ENCODE measurements at regions not wholly inside any gene's neighbourhood (a gene's known extent, or its start where the extent isn't known, plus 50 kb on each side); places are given as distances from the start of the nearest gene placed in this dataset.

DNA sequence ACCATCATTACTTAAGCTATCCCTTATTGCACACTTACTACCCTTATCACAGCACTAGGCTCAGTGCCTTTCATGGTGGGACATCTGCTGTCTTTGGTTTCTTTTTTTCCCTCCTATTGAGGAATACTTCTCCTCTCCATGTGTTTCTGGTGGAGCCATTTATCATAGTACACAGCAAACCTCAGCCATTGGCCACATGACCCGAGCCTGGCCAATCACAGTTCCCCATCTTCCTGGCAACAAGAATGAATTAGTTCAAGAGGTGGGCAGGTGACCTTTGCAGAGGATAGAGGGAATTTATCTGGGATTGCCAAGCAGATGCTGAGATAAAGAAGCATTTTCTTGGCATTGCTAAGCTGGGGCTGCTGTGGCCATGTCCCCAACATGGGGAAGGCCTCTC is 101.1 kb upstream of the ZNF618 start:
- no peak overlapping the region for H3K9ac ChIP-seq (ENCODE audit: low read length)
- no peaks in the 10 kb centered on the region for H3K9me2 ChIP-seq (ENCODE audit: insufficient read depth, low read length)
- H3K79me2 ChIP-seq (replicated peaks; ENCODE audit: insufficient read depth, low read length): no peaks in the 10 kb centered on the region
- TF ChIP-seq, protein P1, sequence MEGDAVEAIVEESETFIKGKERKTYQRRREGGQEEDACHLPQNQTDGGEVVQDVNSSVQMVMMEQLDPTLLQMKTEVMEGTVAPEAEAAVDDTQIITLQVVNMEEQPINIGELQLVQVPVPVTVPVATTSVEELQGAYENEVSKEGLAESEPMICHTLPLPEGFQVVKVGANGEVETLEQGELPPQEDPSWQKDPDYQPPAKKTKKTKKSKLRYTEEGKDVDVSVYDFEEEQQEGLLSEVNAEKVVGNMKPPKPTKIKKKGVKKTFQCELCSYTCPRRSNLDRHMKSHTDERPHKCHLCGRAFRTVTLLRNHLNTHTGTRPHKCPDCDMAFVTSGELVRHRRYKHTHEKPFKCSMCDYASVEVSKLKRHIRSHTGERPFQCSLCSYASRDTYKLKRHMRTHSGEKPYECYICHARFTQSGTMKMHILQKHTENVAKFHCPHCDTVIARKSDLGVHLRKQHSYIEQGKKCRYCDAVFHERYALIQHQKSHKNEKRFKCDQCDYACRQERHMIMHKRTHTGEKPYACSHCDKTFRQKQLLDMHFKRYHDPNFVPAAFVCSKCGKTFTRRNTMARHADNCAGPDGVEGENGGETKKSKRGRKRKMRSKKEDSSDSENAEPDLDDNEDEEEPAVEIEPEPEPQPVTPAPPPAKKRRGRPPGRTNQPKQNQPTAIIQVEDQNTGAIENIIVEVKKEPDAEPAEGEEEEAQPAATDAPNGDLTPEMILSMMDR (IDR thresholded peaks at IDR 0.05; ENCODE audit: poor library complexity, severe bottlenecking): no peak
- TF ChIP-seq EP300 (conservative IDR thresholded peaks at IDR 0.05; ENCODE audit: poor library complexity, severe bottlenecking) (no peak), MXI1 (conservative IDR thresholded peaks at IDR 0.05; ENCODE audit: poor library complexity, severe bottlenecking) (no peak), POLR2AphosphoS5 (IDR thresholded peaks at IDR 0.05) (no peak), TAF1 (IDR thresholded peaks at IDR 0.05; ENCODE audit: low read depth) (no peak), SMC3 (conservative IDR thresholded peaks at IDR 0.05; ENCODE audit: poor library complexity) (no peak), RAD21 (conservative IDR thresholded peaks at IDR 0.05) (no peak), EZH2 (IDR thresholded peaks at IDR 0.05; ENCODE audit: borderline replicate concordance, insufficient read depth, low read length, poor library complexity, severe bottlenecking) (no peak)
- TF ChIP-seq, protein P2, sequence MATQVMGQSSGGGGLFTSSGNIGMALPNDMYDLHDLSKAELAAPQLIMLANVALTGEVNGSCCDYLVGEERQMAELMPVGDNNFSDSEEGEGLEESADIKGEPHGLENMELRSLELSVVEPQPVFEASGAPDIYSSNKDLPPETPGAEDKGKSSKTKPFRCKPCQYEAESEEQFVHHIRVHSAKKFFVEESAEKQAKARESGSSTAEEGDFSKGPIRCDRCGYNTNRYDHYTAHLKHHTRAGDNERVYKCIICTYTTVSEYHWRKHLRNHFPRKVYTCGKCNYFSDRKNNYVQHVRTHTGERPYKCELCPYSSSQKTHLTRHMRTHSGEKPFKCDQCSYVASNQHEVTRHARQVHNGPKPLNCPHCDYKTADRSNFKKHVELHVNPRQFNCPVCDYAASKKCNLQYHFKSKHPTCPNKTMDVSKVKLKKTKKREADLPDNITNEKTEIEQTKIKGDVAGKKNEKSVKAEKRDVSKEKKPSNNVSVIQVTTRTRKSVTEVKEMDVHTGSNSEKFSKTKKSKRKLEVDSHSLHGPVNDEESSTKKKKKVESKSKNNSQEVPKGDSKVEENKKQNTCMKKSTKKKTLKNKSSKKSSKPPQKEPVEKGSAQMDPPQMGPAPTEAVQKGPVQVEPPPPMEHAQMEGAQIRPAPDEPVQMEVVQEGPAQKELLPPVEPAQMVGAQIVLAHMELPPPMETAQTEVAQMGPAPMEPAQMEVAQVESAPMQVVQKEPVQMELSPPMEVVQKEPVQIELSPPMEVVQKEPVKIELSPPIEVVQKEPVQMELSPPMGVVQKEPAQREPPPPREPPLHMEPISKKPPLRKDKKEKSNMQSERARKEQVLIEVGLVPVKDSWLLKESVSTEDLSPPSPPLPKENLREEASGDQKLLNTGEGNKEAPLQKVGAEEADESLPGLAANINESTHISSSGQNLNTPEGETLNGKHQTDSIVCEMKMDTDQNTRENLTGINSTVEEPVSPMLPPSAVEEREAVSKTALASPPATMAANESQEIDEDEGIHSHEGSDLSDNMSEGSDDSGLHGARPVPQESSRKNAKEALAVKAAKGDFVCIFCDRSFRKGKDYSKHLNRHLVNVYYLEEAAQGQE (IDR thresholded peaks at IDR 0.05; ENCODE audit: borderline replicate concordance): no peak
- no peak overlapping the region for H3K4me3 ChIP-seq (ENCODE audit: low read length)
- H3K4me2 ChIP-seq (ENCODE audit: low read length): no peak overlapping the region
- H3K36me3 ChIP-seq (ENCODE audit: insufficient read depth, low read length): no peaks in the 10 kb centered on the region
- H3F3A ChIP-seq (ENCODE audit: insufficient read depth, low read length, poor library complexity, severe bottlenecking): no peaks in the 10 kb centered on the region
- H4K20me1 ChIP-seq (ENCODE audit: insufficient read depth): no peaks in the 10 kb centered on the region
- no peaks in the 10 kb centered on the region for H3K9me3 ChIP-seq (ENCODE audit: low read length)
- no peaks in the 10 kb centered on the region for H3K27me3 ChIP-seq (ENCODE audit: insufficient read depth, low read depth, low read length)
- H3K27ac ChIP-seq (ENCODE audit: low read length): no peak overlapping the region
- H2AFZ ChIP-seq (ENCODE audit: low read depth, low read length): no peak overlapping the region

DNA sequence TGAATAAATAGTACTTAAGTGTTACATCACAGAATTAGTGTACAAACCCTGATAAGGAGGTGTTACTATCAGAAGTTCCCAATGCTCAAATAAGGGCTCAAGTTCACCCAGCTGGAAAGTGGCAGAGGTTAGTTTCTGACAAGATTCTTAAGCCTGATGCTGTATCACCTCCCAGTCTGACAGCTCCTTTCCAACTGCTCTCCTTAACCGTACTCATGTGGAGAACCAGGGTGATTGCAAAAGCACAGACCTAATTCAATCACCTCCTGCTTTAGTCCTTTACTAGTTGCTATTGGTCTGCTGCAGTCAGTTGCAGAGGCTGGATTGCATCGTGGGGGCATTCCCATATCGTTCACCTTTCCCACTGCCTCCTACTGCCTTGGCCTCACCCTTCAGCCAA is 100.4 kb upstream of the ZNF618 start:
- no peak for TF ChIP-seq EP300 (conservative IDR thresholded peaks at IDR 0.05; ENCODE audit: poor library complexity, severe bottlenecking)
- TF ChIP-seq, protein P2 (IDR thresholded peaks at IDR 0.05; ENCODE audit: borderline replicate concordance): no peak
- TF ChIP-seq RAD21 (conservative IDR thresholded peaks at IDR 0.05): no peak
- TF ChIP-seq MXI1 (conservative IDR thresholded peaks at IDR 0.05; ENCODE audit: poor library complexity, severe bottlenecking): no peak
- TF ChIP-seq EZH2 (IDR thresholded peaks at IDR 0.05; ENCODE audit: borderline replicate concordance, insufficient read depth, low read length, poor library complexity, severe bottlenecking): no peak
- TF ChIP-seq, protein P1 (IDR thresholded peaks at IDR 0.05; ENCODE audit: poor library complexity, severe bottlenecking): no peak
- TF ChIP-seq TAF1 (IDR thresholded peaks at IDR 0.05; ENCODE audit: low read depth): no peak
- no peak for TF ChIP-seq SMC3 (conservative IDR thresholded peaks at IDR 0.05; ENCODE audit: poor library complexity)
- no peak for TF ChIP-seq POLR2AphosphoS5 (IDR thresholded peaks at IDR 0.05)

More for the DNA sequence above, 100.4 kb upstream of the ZNF618 start:
- H3K79me2 ChIP-seq (replicated peaks; ENCODE audit: insufficient read depth, low read length): no peaks in the 10 kb centered on the region
- no peak overlapping the region for H3K27ac ChIP-seq (ENCODE audit: low read length)
- H3K9me3 ChIP-seq (ENCODE audit: low read length): no peaks in the 10 kb centered on the region
- H3K4me2 ChIP-seq (ENCODE audit: low read length): no peak overlapping the region
- no peaks in the 10 kb centered on the region for H3F3A ChIP-seq (ENCODE audit: insufficient read depth, low read length, poor library complexity, severe bottlenecking)
- no peaks in the 10 kb centered on the region for H3K27me3 ChIP-seq (ENCODE audit: insufficient read depth, low read depth, low read length)
- H3K9ac ChIP-seq (ENCODE audit: low read length): no peak overlapping the region
- no peak overlapping the region for H2AFZ ChIP-seq (ENCODE audit: low read depth, low read length)
- H3K4me3 ChIP-seq (ENCODE audit: low read length): no peak overlapping the region
- H3K9me2 ChIP-seq (ENCODE audit: insufficient read depth, low read length): no peaks in the 10 kb centered on the region
- no peaks in the 10 kb centered on the region for H3K36me3 ChIP-seq (ENCODE audit: insufficient read depth, low read length)
- no peaks in the 10 kb centered on the region for H4K20me1 ChIP-seq (ENCODE audit: insufficient read depth)

Data from neural cell (in vitro differentiated cells).